CD4-positive, alpha-beta T cell treated with Interleukin-15 for 4 hours (primary cell): ENCODE measurements at regions not wholly inside any gene's neighbourhood (a gene's known extent, or its start where the extent isn't known, plus 50 kb on each side); places are given as distances from the start of the nearest gene placed in this dataset.
A peak's percentile ranks its signal among the peaks of the same experiment; 100 is the strongest.

Source experiments
- DNase-seq: peaks from one replicate; pipeline ENCODE4 v3.0.0-alpha.2; 2020; ENCODE audit warnings: low spot score

DNA sequence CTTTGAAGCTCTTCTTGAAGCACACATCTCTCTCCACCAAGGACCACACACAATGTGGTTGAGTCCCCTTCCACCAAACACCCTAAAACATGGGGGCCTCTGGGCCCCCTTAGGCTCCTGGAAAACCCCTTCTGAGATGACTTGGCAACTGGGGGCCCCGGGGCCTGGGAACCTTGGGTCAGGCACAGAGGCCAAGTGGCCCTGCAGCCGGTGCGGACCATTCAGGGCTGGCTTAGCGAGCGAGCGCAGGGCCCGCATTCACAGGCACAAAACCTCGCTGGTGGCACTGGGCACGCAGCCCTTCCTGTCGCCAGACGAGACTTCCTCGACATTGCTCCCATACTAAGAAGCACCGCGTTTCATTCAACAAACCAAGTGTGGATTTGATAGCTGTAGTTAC is 111.2 kb upstream of the ID2 start:
- DNase-seq = no peak

DNA sequence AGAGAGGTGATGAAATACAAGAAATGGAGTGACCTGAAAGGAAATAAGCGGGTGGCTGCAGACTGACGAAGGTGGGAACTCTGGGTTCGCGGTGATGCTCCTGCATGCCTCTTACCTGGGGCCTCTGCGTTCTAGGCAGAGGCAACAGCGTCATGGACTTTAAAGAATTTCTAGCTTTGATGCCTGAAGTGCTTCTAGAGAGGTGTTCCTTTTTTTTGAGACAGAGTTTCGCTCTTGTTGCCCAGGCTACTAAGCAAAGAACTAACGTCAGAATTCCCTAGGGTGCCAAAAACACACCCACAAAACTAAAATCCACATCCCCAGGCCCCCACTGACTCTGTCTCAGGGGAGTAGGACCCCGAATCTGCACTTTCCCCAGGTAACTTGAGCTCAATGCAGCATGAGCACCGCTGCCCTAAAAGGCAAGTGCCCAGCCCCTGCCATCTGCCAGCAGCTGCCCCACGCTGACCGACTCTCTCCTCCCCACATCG is 110.5 kb upstream of the ID2 start:
- no peak for DNase-seq

DNA sequence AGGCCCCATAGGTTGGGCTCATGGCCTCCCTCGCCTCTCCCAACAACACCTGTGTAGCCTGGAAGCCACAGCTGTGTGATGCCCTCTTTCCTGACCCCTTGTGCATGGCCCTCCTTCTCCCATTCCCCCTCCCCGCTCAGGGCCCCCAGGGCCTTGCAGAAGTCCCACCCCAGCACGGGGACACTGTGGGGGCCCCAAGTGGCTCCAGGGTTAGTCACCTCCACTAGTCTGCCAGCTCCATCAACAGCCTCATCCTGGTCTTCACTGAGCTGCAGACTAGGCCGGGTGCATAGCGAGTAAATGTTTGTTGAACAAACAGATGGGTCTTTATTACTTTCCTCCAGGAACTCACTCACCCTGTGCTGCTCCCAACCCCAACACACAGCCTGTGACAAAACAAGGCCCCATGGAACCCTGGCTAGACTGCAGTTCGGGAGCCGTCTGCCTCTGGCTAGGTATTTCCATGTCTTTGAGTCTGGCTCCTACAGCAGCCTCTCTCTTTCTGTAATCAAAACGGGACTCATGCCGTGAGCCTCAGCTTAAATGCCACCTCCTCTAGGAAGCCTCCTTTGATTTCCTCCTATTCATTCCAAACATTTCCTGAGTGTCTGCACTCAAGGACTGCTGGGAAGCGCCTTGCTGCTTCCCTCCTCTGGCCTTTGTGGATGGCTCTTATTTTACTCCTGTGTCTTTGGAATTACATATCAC is 109.9 kb upstream of the ID2 start:
- DNase-seq = no peak

DNA sequence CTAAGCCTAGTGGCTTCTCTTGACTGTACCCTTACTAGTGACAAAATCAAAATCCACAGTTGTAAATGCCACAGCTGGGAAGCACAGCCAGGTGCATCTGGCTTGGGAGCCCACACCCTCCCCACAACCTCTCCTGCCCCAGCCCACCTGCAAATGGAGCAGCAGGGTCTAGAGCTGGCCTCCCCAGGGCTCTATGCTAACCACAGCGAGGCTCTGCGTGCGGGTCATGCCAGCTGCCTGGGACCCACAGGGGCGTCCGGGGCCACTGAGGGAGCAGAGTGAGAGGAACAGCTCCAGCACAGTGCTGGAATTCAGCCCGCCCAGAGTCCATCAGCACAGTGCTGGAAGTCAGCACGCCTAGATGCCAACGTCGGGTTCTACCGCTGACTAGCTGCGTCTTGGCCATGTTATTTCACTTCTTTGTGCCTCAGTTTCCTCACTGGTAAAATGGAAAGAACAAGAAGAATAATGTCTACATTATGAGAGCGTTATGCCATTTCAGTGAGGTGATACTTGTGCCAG is 109.1 kb upstream of the ID2 start:
- DNase-seq = no peak

DNA sequence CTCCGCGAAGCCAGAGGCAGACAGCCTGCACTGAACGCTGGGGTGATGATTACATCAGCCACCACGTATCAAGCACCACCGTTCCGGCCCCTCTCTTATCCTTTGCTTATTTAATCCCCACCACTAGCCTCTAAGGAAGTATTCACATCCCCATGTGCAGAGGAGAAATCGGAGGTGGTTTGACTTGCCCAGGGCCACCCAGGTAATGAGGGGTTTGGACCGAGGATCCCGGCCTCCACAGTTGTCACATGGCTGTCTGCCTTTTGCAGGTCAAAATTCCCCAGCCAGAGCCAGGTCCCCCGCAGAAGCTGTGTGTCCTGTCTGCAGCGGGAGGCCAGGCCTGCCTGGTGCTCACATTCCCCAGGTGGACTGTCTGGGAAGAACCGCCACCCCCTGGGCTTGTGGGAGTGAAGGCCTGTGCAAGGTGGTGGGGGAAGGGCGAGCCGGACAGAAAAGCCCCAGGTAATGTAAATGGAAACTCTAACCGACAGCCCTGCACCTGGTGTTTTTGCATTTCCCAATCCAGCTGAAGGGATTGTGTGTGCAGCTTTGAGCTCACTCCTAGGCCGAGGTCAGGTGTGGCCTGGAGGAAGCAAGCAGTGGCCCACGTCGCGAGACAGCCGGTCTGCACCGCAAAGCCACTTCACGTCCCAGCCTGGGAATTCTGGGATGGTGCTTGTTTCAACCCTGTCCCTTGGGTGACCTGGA is 108.5 kb upstream of the ID2 start:
- DNase-seq = no peak

DNA sequence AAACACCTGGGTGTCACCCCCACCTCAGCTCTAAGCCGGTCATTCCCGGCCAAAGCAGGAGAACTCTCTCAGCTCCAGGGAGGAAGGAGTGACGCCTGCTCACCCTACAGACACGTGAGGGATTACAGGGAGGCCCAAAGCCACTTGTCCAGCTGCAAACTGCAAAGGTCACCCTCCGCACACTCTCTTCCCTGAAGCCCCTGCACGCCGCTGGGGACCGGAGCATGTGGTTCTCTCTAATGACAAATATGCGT is 108.0 kb upstream of the ID2 start:
- DNase-seq = no peak

DNA sequence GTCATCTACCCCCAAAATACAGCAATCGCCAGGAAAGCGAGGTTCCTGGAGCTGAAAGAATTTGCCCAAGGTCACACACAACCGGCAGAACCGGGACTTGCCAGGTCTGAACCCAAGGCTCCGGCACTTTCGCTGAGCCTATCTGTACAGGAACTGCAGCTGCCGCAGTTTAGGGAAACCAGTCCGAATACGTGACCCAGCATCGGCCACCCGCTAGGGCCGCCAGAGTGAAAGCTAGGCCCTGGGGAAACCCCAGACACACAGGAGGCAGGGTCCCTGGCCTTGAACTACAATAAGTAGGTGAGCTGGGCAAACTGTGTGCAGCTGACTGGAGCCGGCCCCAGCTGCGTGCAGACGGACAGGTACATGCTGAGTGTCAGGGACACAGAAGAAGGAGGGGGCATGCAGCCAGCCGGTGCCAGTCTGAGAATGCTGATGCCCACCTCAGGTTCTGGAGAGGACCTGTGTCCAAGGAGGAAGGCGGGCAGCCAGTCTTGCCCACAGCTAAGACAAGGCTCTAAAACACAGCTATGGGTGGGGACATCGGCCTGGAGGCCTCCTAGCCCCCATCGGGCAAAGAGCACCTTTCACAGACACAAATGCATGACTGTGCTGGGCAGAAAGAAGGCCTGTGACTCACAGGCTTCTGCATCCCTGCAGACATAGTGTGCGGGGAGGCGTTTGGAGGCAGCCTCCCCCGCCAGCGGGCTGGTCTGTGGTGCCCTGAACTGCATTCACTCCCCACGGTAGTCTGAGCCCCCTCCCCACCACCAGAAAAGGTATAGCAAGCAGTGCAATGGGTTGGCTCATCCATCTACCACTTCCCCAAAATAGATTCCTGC is 107.4 kb upstream of the ID2 start:
- DNase-seq = no peak

DNA sequence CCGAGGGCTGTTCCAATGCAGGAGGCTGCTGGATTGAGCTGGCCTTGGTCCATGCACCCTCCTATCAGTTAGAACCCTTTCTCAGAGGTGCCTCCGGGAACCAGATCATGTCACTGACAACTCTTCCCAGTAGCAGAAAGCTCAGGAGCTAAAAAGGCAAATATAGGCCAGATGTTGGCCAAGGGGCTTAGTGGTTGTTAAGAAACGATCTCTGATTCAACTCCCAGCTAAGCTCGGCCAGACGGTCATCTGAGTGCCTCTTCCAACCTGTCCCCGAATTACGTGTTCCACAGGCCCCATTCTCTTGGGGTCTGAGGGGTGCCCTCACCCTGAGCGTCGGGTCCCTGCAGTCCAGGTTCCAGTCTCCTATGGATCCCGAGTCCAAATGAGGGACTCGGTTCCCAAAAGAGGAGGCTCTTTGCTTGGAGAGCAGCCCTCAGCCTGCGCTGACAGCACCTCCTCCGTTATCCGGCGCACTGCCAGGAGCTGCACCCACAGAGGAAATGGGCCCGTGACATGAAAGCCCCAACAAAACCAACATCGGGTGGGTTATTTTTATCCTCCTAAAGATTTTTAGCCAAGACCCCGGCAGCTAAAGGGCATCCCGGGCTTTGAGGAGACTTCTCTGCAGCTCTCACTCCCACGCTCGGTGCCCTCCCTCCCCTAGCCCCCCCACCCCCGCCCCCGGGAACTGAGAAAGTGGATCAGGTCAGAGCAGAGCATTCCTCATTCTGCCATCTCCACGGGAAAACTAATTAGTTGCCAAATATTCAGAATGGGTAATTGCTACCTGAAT is 106.6 kb upstream of the ID2 start:
- DNase-seq = peak; percentile 58

DNA sequence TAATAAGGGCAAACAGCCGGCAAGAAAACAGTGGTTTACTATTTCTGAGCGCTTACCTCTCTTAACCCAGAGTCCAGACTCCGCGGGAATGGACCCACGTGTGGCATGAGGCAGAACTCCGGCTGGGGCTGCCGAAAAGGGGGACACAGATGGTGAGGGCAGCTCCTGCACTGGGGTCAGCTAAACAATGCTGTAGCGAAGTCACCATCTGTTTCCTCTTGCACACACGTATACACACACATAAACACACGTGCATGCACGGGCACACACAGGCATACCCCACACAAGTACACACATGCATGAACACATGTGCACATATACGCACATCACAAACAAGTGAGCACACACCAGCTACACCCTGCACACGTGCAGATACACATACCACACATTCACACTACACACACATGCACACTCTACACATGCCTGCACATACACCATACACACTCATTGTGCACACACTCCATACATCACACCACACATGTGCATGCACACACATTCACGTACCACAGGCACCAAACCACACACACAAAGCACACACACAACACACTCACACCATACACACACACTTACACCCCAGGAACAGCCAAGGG is 105.9 kb upstream of the ID2 start:
- DNase-seq = no peak

DNA sequence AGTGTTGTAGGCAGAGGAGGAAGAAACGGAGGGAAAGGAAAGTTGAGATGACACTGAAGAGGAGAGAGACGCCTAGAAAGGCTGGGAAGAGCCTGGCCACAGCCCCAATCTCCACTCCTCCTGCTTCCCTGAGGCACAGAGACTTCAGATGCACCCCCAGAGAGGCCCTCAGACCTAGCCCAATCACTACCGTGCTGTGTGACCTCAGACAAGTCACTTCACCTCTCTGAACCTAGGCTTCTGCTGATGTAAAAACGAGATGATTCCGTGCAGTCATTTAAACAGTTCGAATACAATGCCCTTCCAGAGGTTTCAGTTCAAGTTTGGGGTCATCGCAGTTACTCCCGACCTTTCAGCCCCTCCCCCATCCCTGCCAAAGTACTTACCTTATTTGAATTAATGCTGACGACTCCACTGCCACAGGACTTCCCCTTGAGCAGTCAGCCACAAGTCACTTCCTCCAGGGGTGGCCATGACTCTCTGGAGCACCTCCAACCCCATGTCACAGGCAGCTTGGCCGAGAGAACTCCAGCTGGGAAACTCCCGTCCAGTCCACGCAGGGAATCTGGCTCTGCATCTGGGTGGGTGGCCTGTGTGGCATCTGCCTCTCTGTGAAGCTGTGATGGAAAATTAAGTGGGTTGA is 105.2 kb upstream of the ID2 start:
- peak; percentile 25 for DNase-seq

DNA sequence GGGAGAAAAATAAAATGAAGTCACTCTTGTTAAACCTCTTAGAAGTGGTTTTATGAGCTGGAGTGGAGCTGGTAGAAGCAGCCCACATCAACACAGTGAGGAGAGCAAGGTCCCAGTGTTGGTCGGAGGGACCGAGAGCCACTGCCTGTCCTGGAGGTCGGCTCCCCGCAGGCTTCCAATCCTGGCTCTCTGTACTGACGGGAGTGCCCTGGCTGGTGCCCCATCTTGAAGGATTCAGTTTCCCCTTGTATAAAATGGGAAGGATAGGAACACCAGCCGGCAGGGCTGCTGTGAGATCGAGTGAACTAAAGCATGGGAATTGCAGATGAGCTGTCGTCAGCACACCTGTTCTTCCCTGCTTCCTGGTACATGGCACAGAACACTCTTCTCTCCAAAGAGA is 104.3 kb upstream of the ID2 start:
- DNase-seq = no peak

DNA sequence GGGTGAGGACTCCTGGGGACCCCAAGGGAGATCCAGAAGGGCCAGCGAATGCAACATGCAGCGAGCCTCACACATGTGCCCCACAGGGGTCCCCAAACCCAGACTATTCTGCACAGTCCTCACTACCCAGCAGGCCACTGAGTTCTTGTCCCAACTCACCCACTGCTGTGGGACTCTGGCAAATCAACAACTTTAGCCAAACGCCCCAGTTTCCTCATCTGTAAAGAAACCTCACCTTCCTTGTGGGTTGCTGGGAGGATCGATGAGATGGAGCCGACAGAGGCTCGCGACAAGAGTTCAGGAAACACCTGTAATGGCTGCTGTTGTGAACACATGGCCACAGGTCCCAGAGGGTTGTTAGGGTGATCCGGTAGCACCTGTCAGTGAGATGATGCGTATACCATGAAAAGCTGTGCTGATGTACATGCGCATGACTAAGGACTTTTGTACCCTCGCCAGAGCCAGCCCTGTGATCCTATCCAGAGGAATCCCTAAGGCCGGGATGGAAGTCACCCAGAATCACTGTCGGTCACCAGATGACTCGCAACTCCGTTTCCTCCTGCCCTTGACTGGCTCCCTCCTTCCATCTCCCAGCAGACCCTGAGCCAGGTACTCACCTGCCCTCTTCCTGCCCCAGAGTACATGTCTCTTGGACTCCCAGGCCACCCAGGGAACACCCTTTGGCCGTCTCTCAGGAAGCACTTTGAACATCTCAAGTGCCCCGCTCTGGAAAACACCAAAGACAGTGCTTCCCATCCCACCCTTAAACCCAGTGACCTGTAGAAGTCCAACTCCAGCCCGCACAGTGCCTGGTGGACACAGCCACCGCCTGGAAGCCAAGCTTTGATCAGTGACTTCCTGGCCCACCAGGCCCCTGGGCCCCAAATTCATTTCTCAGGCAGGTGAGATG is 103.3 kb upstream of the ID2 start:
- no peak for DNase-seq

DNA sequence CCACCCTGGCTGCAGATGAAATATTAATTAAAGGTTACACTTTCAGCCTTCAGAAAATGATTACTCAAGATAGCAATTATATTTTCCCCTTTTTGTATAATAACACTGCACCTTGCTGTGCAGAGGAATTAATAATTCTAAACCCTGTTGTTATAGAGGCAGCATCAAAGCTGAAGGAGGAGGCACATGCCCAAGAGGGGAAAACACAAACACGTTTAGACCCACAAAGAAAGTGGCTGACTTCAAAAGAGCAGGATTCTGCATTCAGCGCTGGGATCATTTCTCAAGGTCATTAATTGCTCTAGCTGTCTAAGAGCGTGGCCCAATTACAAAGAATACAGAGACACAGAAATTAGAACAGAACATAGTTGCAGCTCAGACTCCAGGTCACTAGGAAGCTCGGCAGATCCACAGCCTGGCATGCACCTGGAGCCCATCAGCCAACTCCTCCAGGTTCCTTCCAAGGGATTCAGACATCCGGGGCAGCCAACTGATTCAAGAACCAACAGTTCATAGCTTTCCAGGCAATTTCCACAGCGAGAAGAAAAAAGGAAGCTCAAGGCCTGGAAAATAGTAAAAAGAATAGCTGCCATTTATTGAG is 102.3 kb upstream of the ID2 start:
- DNase-seq = no peak

DNA sequence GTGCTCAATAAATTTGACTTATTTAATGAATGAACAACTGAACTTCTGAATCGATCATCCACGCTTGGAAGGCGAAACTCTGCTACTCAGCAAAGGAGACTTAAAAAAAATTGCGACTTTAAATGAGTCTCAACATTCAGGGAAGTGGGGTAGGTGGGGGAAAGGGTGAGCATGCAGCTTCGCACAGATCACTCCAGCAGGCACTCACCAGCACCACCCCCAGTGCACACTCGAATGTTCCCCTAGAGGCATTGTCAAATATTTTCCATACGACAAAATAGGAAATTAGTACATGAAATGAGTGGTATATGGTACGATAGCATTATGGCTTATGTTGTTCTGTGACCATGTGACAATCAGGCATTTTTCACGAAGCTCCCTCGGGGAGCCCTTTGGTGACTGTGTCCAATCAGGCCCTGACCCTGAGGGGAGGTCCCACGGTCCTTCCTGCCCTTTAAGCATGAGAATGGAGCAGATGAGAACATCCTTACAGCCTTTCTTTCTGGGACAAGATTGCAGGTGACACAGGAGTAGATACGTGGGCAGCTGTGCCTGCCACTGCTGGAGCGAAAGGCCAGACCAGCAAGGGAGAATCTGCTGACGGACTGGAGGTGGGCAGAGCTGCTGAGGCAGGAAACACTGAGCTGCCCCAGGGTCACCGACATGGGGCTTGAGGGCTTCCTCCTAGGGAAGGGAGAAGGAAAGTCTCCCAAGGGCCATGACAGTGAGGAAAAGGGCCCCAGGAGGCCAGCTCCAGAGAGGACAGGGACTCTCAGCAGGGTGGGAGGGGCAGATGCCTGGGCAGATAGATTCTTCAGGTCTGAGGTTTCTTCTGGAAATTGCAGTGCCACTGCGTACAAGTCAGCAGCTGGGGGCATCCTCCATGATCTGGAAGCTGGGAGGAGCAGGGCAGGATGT is 101.3 kb upstream of the ID2 start:
- no peak for DNase-seq

DNA sequence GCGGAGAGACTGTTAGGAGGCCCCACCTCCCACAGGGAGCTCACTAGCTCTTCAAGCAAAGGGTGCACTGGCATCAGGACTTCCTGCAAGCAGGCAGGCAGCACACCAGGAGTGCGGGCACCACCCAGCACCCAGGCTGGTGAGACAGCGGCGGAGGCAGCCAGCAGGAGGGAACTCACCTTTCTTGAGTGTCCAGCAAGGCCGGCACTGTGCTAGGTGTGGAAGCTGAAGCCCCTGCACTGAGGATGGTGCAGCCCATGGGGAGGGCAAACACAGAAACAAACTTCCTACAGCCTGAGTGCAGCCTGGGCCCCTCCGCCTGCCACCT is 100.7 kb upstream of the ID2 start:
- DNase-seq = no peak

DNA sequence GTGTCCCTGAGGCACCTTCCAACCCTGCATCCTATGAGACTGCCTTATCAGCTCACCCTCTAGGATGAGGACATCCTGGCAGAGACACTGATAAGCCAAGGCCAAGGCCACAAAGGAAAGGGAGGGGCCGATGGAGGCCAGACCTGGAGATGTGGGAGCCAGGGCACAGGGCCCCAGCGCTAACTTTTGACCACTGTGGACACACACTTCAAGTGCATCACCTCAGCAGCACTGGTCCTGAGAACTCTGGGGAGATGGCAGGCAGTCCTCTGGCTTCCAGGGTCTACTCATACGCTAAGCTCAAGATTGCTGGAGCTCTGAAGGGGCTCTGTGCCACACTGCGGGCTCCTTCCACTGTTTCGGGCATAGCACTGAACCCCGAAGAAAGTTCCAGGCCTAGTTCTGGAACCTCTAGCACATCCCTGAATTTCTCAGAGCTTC is 100.2 kb upstream of the ID2 start:
- no peak for DNase-seq

DNA sequence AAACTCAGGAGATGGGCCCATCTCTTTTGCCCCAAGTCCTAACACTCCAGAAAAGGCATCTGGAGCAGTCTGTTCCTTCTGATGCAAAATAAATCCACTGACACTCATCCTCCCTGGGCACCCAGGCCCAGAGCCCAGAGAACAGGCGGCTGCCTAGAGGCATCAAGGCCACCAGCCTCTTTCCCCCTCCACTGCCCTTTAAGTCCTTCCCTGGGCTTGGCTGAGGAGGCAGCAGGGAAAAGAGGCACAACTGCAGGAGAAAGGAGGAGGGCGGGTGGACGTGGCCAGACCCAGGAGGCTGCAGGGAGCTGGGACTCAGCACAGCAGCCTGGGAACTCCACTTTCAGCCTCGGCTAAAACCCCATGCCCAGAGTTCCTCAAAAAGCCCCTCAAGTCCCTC is 99.7 kb upstream of the ID2 start:
- no peak for DNase-seq

DNA sequence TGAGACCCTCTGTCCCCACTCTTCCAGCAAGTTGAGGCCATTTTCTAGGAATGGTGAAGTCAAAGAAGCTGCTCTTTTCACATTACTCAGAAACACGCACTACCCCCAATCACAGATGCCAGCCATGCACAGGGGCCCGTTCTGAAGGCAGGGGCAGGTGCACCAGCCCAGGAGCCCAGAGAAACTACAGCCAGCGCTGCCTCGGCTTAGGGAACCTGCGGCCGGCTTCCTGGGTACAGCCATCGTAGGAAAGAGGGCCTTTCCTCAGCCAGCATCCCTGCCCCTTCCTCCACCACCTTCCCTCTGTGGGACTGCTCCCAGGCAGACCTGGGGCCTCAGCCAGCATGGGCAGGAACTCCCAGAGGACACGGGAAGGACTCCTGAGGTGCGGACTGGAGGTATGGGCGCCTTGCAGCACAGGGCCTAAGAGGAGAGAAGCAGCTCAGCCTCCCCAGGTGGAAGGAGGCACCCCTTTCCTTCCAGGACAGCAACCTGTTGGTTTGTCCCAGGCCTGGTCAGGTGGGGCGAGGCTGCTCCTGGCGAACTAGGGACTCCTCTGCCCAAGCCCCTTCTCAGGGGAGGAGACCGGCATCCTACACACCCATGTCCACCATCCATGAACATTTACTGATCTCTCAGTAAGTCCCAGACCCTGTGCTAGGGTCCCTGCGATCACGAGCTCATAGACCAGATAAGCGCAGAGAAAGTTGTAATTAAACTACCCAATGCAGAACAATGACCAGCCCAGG is 99.0 kb upstream of the ID2 start:
- no peak for DNase-seq
